Activated CD4-positive, alpha-beta T cell treated with anti-CD3 and anti-CD28 coated beads, Interleukin-2, amount 10 ng/mL, durations not matched to agents 24 days and 14 days (primary cell): ENCODE measurements at regions not wholly inside any gene's neighbourhood (a gene's known extent, or its start where the extent isn't known, plus 50 kb on each side); places are given as distances from the start of the nearest gene placed in this dataset.

Experiments
- DNase-seq: peaks from one replicate; pipeline ENCODE4 v3.0.0; 2022
- H3K27ac Mint-ChIP-seq: one replicate; pipeline ENCODE4 v1.8.0; 2022; ENCODE audit warnings: mild to moderate bottlenecking, mixed read lengths
- H3K27me3 Mint-ChIP-seq: one replicate; pipeline ENCODE4 v1.8.0; 2022; ENCODE audit warnings: mixed read lengths
- H3K36me3 Mint-ChIP-seq: one replicate; pipeline ENCODE4 v1.8.0; 2022; ENCODE audit warnings: low read depth, mild to moderate bottlenecking, mixed read lengths
- H3K4me1 Mint-ChIP-seq: one replicate; pipeline ENCODE4 v1.8.0; 2021; ENCODE audit warnings: mixed read lengths
- H3K4me3 Mint-ChIP-seq: one replicate; pipeline ENCODE4 v1.8.0; 2022; ENCODE audit warnings: mild to moderate bottlenecking, moderate library complexity, mixed read lengths
- H3K9me3 Mint-ChIP-seq: one replicate; pipeline ENCODE4 v1.8.0; 2021; ENCODE audit warnings: mixed read lengths
- intact Hi-C: fragments of 100-400 bp; cut with micrococcal nuclease; formaldehyde crosslinking; loops from one replicate; pipeline ENCODE4 v1.15.1; 2023

DNA sequence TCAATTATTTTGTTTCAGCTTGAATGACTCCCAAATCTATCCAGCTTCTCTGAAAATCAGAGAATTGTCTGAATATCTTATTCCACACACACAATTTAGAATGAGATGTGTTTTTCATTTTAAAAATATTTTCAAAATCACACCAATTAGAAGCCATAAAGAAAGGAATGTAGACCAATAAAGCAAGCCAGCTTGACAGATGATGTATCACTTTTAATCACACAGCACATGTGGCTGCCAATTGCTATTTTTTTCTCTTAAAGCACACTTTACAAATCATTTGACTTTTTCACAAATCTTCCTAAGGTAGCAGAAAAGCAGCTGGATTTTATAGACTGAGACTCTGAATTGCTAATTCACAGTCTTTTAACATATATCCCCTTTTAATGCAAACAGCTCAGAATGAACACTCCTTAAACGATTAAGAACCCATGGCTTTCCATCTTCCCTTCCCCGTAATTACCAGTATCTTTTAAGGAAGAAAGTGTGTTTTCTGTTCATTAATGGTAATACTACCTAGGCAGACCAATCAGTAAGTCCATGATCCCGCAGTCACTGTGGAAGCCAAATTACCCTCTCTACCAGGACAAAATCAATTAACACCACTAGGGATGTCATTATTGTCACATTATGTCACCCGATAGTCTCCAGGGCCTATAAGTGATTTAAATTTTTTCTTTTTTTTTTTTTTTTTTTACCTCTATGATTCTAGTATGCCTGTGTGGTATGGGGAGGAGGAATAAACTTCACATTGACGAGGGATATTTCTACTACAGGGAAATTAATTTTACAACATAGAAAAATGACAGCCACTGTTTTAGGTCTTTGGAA, 250.0 kb upstream of the VEPH1 start:
- Mint-ChIP-seq H3K4me1 (no peaks in the 10 kb centered on the region), H3K9me3 (no peaks in the 10 kb centered on the region), H3K36me3 (no peaks in the 10 kb centered on the region), H3K27ac (no peak overlapping the region), H3K4me3 (no peak overlapping the region), H3K27me3 (no peaks in the 10 kb centered on the region)
- intact Hi-C loops = no loop called here
- no peak for DNase-seq

DNA sequence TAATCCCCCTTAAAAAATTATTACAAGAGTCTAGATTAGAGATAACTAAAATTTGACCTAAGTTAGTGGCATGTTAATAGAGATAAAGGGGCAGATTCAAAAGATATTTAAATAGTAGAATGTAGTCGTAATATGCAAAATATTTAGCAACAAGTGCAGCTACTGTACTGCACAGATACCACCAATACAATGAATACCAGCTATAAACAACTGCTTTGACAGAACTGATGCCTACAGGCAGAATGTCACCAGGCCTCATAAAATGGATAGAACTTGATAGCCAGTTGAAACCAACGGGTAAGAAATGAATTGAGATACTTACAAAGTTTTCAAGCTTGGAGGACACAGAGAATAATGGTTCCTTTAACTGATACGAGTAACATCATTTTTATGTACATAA, 249.3 kb upstream of the VEPH1 start:
- H3K4me1 Mint-ChIP-seq = no peaks in the 10 kb centered on the region
- H3K36me3 Mint-ChIP-seq = no peaks in the 10 kb centered on the region
- intact Hi-C loops = no loop called here
- H3K9me3 Mint-ChIP-seq = no peaks in the 10 kb centered on the region
- no peaks in the 10 kb centered on the region for H3K27me3 Mint-ChIP-seq
- H3K27ac Mint-ChIP-seq = no peak overlapping the region
- DNase-seq = no peak
- no peak overlapping the region for H3K4me3 Mint-ChIP-seq

DNA sequence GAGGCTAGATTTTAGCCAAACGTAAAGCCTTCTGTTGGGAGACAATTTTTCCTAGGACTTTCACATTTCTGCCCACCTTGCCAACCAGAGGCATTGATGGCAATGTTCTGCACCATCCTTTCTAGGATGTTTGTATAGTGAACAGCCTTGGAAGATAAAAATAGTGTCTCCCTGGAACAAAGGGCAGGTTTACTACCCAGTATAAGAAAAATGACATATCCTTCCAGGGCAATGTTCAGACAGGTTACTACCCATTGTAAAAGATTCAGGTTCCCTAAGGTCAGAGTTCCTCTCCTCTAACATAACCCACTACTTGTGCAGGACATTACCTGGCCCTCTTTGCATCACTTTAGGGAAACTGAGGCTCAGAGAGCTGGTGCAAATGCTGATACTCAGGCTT, 248.2 kb upstream of the VEPH1 start:
- H3K27me3 Mint-ChIP-seq = no peaks in the 10 kb centered on the region
- H3K4me3 Mint-ChIP-seq = no peak overlapping the region
- no peaks in the 10 kb centered on the region for H3K4me1 Mint-ChIP-seq
- intact Hi-C loops = no loop called here
- H3K9me3 Mint-ChIP-seq = no peaks in the 10 kb centered on the region
- no peak overlapping the region for H3K27ac Mint-ChIP-seq
- no peak for DNase-seq
- H3K36me3 Mint-ChIP-seq = no peaks in the 10 kb centered on the region

DNA sequence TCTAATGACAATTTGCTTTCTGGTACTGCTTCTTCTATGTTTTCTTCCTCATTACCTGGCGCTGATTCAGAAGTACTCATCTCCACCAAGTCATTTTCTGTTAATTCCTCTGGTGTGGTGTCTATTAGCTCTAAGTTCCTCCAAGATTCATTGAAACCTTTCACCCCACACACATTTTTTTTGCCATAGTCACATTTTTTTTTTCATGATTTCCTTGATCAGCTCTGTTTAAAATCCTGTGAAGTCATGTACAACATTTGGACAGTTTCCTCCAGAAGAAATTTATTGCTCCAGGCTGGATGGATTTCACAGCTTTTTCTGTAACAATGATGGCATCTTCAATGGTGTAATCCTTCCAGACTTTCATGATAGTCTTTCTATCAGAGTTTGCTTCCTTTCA, 243.2 kb upstream of the VEPH1 start:
- Mint-ChIP-seq H3K9me3 (no peaks in the 10 kb centered on the region), H3K4me1 (no peaks in the 10 kb centered on the region), H3K27ac (no peak overlapping the region), H3K4me3 (no peak overlapping the region), H3K27me3 (no peaks in the 10 kb centered on the region), H3K36me3 (no peaks in the 10 kb centered on the region)
- no peak for DNase-seq
- intact Hi-C loops = no loop called here

DNA sequence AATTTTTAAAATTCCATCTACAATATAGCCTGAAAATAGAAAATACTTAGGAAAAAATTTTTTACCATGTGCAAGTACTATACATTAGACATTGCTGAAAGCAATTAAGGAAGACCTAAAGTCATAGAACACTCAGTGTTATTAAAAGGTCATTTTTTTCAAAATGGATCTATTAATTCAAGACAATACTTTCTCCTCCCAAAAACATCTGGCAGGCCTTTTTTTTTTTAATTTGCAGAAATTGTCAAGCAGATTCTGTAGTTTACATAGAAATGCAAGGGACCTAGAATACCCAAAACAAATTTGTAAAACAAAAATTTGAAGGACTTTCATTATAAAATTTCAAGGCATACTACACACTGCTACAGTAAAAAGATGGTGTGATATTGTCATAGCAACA, 238.4 kb upstream of the VEPH1 start:
- H3K9me3 Mint-ChIP-seq = no peaks in the 10 kb centered on the region
- intact Hi-C loops = no loop called here
- no peaks in the 10 kb centered on the region for H3K27me3 Mint-ChIP-seq
- H3K4me3 Mint-ChIP-seq = no peak overlapping the region
- H3K4me1 Mint-ChIP-seq = no peaks in the 10 kb centered on the region
- H3K36me3 Mint-ChIP-seq = no peaks in the 10 kb centered on the region
- no peak for DNase-seq
- H3K27ac Mint-ChIP-seq = no peak overlapping the region

DNA sequence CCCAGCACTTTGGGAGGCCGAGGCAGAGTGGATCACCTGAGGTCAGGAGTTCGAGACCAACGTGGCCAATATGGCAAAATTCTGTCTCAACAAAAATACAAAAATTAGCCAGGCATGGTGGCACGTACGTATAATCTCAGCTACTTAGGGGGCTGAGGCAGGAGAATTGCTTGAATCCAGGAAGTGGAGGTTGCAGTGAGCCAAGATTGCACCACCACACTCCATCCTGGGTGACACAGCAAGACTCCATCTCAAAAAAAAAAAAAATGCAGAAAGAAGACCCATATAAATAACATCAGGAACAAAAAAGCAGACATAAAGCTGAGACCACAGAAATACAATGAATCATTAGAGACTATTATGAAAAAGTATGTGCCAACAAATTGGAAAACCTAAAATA, 235.2 kb upstream of the VEPH1 start:
- Mint-ChIP-seq H3K9me3 (no peaks in the 10 kb centered on the region), H3K4me3 (no peak overlapping the region), H3K27me3 (no peaks in the 10 kb centered on the region), H3K4me1 (no peaks in the 10 kb centered on the region), H3K36me3 (no peaks in the 10 kb centered on the region), H3K27ac (no peak overlapping the region)
- intact Hi-C loops = no loop called here
- DNase-seq = no peak

DNA sequence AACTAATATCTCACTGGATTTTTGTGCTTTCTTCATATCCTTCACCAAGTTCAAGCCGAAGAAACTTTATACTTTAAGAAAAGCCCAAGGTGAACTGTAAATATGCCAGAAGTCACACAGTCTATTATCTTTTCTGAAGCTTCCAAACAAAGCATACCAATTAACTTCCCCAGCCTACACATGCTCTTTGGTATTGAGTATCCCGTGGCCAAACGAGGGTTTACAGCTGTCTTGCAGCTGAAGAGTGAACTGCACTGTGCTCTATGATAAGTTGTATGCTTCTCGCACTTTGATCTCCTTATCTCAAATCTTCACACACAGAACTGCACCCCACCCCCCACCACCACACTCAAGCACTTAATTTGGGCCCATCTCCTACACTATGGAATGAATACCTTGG, 215.6 kb upstream of the VEPH1 start:
- no peak for DNase-seq
- Mint-ChIP-seq H3K9me3 (peaks cover 16% of the 10 kb centered on the region), H3K4me1 (no peaks in the 10 kb centered on the region), H3K36me3 (no peaks in the 10 kb centered on the region), H3K27me3 (no peaks in the 10 kb centered on the region), H3K4me3 (no peak overlapping the region), H3K27ac (no peak overlapping the region)
- intact Hi-C loops = no loop called here

DNA sequence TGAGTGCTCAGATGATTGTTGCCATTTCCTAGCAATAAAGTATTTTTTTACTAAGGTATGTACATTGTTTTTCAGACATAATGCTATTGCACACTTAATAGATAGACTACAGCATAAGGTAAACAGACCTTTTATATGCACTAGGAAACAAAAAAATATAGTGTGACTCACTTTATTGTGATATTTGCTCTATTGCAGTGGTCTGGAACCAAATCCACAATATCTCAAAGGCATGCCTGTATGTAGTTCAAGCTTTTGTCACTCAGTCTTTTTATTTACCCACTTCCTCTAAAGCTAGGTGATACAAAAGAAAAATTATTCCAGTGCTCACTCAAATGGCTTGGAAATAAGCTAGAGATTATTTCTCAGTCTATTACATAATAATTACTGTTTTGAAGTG, 209.9 kb upstream of the VEPH1 start:
- Mint-ChIP-seq H3K4me1 (no peaks in the 10 kb centered on the region), H3K27ac (no peak overlapping the region), H3K27me3 (no peaks in the 10 kb centered on the region), H3K36me3 (no peaks in the 10 kb centered on the region), H3K9me3 (peaks cover under 1% of the 10 kb centered on the region), H3K4me3 (no peak overlapping the region)
- no peak for DNase-seq
- intact Hi-C loops = no loop called here

DNA sequence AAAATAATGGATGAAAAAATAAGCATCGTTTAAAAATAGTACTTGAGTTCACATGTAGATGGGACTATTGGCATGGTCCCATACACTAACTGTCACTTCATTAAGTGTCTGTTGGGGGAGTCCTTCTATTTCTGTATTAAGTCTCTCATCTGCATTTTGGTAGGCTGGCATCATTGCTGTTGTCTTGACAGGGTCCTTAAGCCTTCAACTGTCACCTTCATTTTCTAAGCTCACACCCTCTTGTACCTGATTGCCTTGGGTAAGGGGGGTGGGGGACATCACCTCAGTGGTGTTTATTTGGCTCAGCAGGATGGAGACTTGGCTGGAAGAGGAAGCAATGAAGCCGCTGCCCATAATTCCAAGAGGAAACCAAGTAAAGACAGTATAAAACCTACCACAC, 202.0 kb upstream of the VEPH1 start:
- Mint-ChIP-seq H3K9me3 (no peaks in the 10 kb centered on the region), H3K4me3 (no peak overlapping the region), H3K4me1 (no peaks in the 10 kb centered on the region), H3K36me3 (no peaks in the 10 kb centered on the region), H3K27ac (no peak overlapping the region), H3K27me3 (no peaks in the 10 kb centered on the region)
- no peak for DNase-seq
- intact Hi-C loops = no loop called here

DNA sequence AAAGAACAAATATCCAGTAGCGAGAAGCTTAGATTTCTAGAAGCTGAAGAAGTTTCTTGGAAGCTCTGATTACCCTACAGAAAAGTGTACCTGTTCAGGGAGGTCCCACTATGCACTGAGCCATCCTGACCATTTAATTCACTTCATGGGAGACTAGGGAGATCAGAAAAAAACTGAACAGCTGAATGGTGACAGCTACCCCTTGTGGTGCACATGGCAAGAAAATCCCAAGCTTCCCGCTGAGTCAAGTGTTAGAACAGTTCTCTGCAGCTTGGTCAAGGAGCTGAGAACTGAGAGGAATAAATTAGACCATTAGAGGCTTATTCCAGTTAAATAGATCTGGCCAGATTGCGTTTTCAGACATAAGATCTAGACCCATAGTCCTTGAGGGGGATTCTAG, 197.2 kb upstream of the VEPH1 start:
- no peak for DNase-seq
- no peaks in the 10 kb centered on the region for H3K27me3 Mint-ChIP-seq
- intact Hi-C loops = no loop called here
- H3K4me1 Mint-ChIP-seq = no peaks in the 10 kb centered on the region
- no peaks in the 10 kb centered on the region for H3K9me3 Mint-ChIP-seq
- H3K27ac Mint-ChIP-seq = no peak overlapping the region
- H3K4me3 Mint-ChIP-seq = no peak overlapping the region
- no peaks in the 10 kb centered on the region for H3K36me3 Mint-ChIP-seq

DNA sequence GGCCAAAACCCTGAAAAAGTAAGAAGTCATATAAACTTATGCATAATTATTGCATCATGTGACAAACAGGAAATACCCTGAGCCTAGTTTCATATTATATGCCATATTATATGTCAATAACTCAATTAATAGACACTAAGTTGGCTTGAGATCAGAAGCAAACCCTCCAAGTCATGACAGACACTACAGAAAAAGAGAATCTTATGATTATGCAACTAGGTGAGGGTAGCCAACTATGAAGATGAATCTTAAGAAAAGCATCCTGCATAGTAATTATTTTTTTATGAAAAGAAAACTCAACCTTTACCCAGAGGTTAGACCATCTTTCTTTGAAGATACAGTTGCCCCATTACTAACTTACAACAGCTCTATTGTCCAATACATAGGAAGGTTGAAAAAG, 192.4 kb upstream of the VEPH1 start:
- H3K4me3 Mint-ChIP-seq = no peak overlapping the region
- H3K36me3 Mint-ChIP-seq = no peaks in the 10 kb centered on the region
- intact Hi-C loops = no loop called here
- no peak for DNase-seq
- no peak overlapping the region for H3K27ac Mint-ChIP-seq
- no peaks in the 10 kb centered on the region for H3K9me3 Mint-ChIP-seq
- H3K4me1 Mint-ChIP-seq = no peaks in the 10 kb centered on the region
- no peaks in the 10 kb centered on the region for H3K27me3 Mint-ChIP-seq

DNA sequence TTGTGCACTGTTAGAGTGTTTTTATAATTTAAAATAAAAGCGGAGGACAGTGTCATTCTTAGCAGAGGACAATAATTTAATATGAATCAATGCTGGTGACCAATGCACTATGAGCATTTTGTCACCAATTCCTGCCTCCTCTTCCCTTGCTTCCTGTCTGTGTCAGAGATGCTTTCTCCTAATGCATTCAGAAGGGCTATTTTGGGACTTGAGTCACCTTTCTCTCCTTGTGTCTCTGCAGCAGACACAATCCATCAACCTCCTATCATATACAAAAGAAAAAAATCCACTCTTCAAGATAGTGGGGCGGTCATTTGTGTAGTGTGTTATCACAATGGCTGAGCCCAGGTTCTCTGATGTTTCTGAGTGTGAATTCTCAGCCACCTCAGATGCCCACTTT, 191.9 kb upstream of the VEPH1 start:
- Mint-ChIP-seq H3K36me3 (no peaks in the 10 kb centered on the region), H3K27me3 (no peaks in the 10 kb centered on the region), H3K27ac (no peak overlapping the region), H3K4me3 (no peak overlapping the region), H3K4me1 (no peaks in the 10 kb centered on the region), H3K9me3 (no peaks in the 10 kb centered on the region)
- DNase-seq = no peak
- intact Hi-C loops = no loop called here

DNA sequence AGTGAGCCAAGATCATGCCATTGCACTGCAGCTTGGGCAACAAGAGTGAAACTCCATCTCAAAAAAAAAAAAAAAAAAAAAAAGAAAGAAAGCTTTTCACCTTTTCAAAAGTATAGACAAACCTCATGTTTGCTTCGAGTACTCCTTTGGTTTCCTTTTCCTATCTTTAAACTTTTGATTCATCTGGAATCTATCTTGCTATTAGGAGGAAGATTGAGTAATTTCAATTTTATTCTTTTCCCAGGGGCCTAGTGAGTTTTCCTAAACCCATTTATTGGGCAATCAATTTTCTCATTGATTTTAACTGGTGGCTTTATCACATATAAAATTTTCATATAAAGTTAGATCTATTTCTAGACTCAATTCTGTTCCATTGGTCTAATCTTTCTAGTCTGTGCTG, 190.5 kb upstream of the VEPH1 start:
- Mint-ChIP-seq H3K27me3 (no peaks in the 10 kb centered on the region), H3K9me3 (no peaks in the 10 kb centered on the region), H3K36me3 (no peaks in the 10 kb centered on the region), H3K4me3 (no peak overlapping the region), H3K4me1 (no peaks in the 10 kb centered on the region), H3K27ac (no peak overlapping the region)
- intact Hi-C loops = no loop called here
- DNase-seq = no peak

DNA sequence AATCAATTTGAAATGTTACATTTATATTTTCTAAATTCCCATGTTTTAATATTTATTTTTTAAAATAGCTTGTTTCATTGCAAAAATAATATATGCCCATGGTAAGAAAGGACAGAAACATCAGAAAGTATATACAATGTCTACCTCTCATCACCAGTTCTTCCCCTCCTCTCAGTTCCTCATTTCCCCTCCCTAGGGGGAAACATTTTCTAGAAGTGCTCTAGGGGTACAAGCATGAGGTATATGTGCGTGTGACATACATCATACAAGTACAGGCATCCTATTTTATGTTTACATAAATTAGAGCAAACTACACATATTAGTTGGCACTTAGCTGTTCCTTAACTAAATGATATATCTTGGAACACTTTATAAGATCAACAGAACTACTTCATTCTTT, 189.3 kb upstream of the VEPH1 start:
- DNase-seq = no peak
- no peaks in the 10 kb centered on the region for H3K4me1 Mint-ChIP-seq
- H3K27me3 Mint-ChIP-seq = no peaks in the 10 kb centered on the region
- no peak overlapping the region for H3K4me3 Mint-ChIP-seq
- intact Hi-C loops = no loop called here
- H3K27ac Mint-ChIP-seq = no peak overlapping the region
- no peaks in the 10 kb centered on the region for H3K9me3 Mint-ChIP-seq
- H3K36me3 Mint-ChIP-seq = no peaks in the 10 kb centered on the region

DNA sequence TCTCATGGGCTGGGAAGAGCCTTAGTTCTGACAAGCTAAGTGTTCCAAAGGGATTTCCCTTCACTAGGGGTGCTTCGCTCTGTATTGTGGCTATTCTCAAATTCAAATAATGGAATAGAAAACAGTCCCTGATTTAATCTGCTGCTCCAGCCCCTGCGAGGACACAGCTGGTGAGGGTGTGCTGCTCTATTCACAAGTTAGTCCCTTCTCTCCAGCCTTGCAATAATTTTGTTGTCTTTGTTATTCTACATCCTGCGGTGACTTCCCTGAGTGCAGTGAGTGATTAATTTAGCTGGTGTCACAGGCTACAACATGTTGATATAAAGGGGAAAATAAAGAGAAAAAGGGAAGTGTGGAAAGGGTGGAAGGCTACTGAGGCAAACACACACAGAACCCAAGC, 180.5 kb upstream of the VEPH1 start:
- no peaks in the 10 kb centered on the region for H3K4me1 Mint-ChIP-seq
- intact Hi-C loops = no loop called here
- H3K4me3 Mint-ChIP-seq = no peak overlapping the region
- H3K27ac Mint-ChIP-seq = no peak overlapping the region
- DNase-seq = no peak
- no peaks in the 10 kb centered on the region for H3K36me3 Mint-ChIP-seq
- H3K9me3 Mint-ChIP-seq = peaks cover 7% of the 10 kb centered on the region
- H3K27me3 Mint-ChIP-seq = no peaks in the 10 kb centered on the region
